Ascending aorta (tissue), 2 donors: ENCODE measurements at regions not wholly inside any gene's neighbourhood (a gene's known extent, or its start where the extent isn't known, plus 50 kb on each side); places are given as distances from the start of the nearest gene placed in this dataset.

Source experiments
- DNase-seq, 2 donors: peaks; one replicate each; pipeline ENCODE4 v3.0.0-alpha.2; 2019; ENCODE audit warnings: low spot score in 2 of 2
- H3K27ac ChIP-seq, 2 donors: fragments of 200-600 bp; sonication (generic); one replicate each; pipeline ENCODE4 v1.5.1; 2016 to 2017; ENCODE audit warnings: mild to moderate bottlenecking in 1 of 2
- H3K27me3 ChIP-seq: fragments of 200-600 bp; sonication (generic); one replicate; pipeline ENCODE4 v1.5.1; 2017
- H3K36me3 ChIP-seq, 2 donors: fragments of 200-600 bp; sonication (generic); one replicate each; pipeline ENCODE4 v1.5.1; 2016
- H3K4me1 ChIP-seq, 2 donors: fragments of 200-600 bp; sonication (generic); one replicate each; pipeline ENCODE4 v1.5.1; 2016 to 2017; ENCODE audit warnings: mild to moderate bottlenecking in 1 of 2
- H3K4me3 ChIP-seq, 2 donors: fragments of 200-600 bp; sonication (generic); one replicate each; pipeline ENCODE4 v1.5.1; 2016 to 2017; ENCODE audit warnings: mild to moderate bottlenecking in 1 of 2
- H3K9me3 ChIP-seq, 2 donors: fragments of 200-600 bp; sonication (generic); one replicate each; pipeline ENCODE4 v1.5.1; 2016
- CTCF ChIP-seq, 3 experiments: fragments of 200-600 bp in 2 of 3; fragments of 450-650 bp in 1 of 3; sonication (generic) in 2 of 3; IDR thresholded peaks; one replicate each; pipeline ENCODE4 v1.5.1; 2016 to 2019; ENCODE audit warnings: antibody characterized with exemption in 3 of 3, mild to moderate bottlenecking in 1 of 3, moderate library complexity in 1 of 3
- intact Hi-C: fragments of 100-400 bp; cut with DNase I; formaldehyde crosslinking; loops from one replicate; pipeline ENCODE4 v1.15.1; 2023

GRCh38 chr13:78161266-78161665, 242.6 kb upstream of the EDNRB start:
- Histone ChIP-seq H3K27me3 (no peaks in the 10 kb centered on the region), H3K9me3 (no peaks in the 10 kb centered on the region), H3K4me3 (no peak overlapping the region), H3K4me1 (no peaks in the 10 kb centered on the region), H3K27ac (no peak overlapping the region), H3K36me3 (no peaks in the 10 kb centered on the region)
- TF ChIP-seq CTCF (IDR thresholded peaks at IDR 0.05), result no peak
- DNase-seq, result no peak
- intact Hi-C loops, result no loop called here

- no peak for DNase-seq
- Histone ChIP-seq H3K4me3 (no peak overlapping the region), H3K9me3 (no peaks in the 10 kb centered on the region), H3K27ac (no peak overlapping the region), H3K36me3 (no peaks in the 10 kb centered on the region), H3K27me3 (no peaks in the 10 kb centered on the region), H3K4me1 (no peaks in the 10 kb centered on the region)
- intact Hi-C loops, result no loop called here
- no peak for TF ChIP-seq CTCF (IDR thresholded peaks at IDR 0.05)
Measured at GRCh38 chr13:78160793-78161192, 242.2 kb upstream of the EDNRB start.

- no peak for DNase-seq
Measured at GRCh38 chr13:78152415-78152814, 233.8 kb upstream of the EDNRB start.

GRCh38 chr13:78147905-78148304, 229.3 kb upstream of the EDNRB start:
- no peak overlapping the region for H3K4me3 ChIP-seq
- intact Hi-C loops, result no loop called here
- H3K27ac ChIP-seq, result no peak overlapping the region
- TF ChIP-seq CTCF (IDR thresholded peaks at IDR 0.05), result no peak
- no peaks in the 10 kb centered on the region for H3K27me3 ChIP-seq
- H3K9me3 ChIP-seq, result no peaks in the 10 kb centered on the region
- no peak for DNase-seq
- H3K4me1 ChIP-seq, result no peaks in the 10 kb centered on the region
- H3K36me3 ChIP-seq, result no peaks in the 10 kb centered on the region

More at GRCh38 chr13:78152415-78152814, 233.8 kb upstream of the EDNRB start:
- no peak overlapping the region for H3K4me3 ChIP-seq
- no peaks in the 10 kb centered on the region for H3K36me3 ChIP-seq
- no peaks in the 10 kb centered on the region for H3K4me1 ChIP-seq
- intact Hi-C loops, result no loop called here
- no peaks in the 10 kb centered on the region for H3K27me3 ChIP-seq
- H3K27ac ChIP-seq, result no peak overlapping the region
- no peak for TF ChIP-seq CTCF (IDR thresholded peaks at IDR 0.05)
- H3K9me3 ChIP-seq, result no peaks in the 10 kb centered on the region

GRCh38 chr13:78145276-78145675, 226.6 kb upstream of the EDNRB start:
- H3K27ac ChIP-seq, result no peak overlapping the region
- intact Hi-C loops, result no loop called here
- DNase-seq, result no peak
- no peaks in the 10 kb centered on the region for H3K4me1 ChIP-seq
- no peaks in the 10 kb centered on the region for H3K36me3 ChIP-seq
- H3K27me3 ChIP-seq, result no peaks in the 10 kb centered on the region
- no peak for TF ChIP-seq CTCF (IDR thresholded peaks at IDR 0.05)
- no peaks in the 10 kb centered on the region for H3K9me3 ChIP-seq
- no peak overlapping the region for H3K4me3 ChIP-seq

GRCh38 chr13:78139765-78140164, 221.1 kb upstream of the EDNRB start:
- no peak overlapping the region for H3K4me3 ChIP-seq
- TF ChIP-seq CTCF (IDR thresholded peaks at IDR 0.05), result no peak
- intact Hi-C loops, result loop anchor here (5.0 kb wide), 1 partner anchor 838 kb away; no protein-coding TSS in a partner anchor
- H3K27me3 ChIP-seq, result no peaks in the 10 kb centered on the region
- no peaks in the 10 kb centered on the region for H3K9me3 ChIP-seq
- no peak for DNase-seq
- no peaks in the 10 kb centered on the region for H3K36me3 ChIP-seq
- H3K27ac ChIP-seq, result no peak overlapping the region
- no peaks in the 10 kb centered on the region for H3K4me1 ChIP-seq
